HG03103 (cell line): ENCODE measurements at regions not wholly inside any gene's neighbourhood (a gene's known extent, or its start where the extent isn't known, plus 50 kb on each side); places are given as distances from the start of the nearest gene placed in this dataset.
"Not testable (repeated sequence)": the region's sequence is repeated elsewhere in the genome, so short reads cannot be mapped to it uniquely, and the experiment has no call there.

Source experiments
- ATAC-seq: cut with Tn5 transposase; IDR thresholded peaks from one replicate; pipeline ENCODE4 v1.9.1; 2021; ENCODE audit warnings: low read depth; ENCODE audit not compliant: unreplicated experiment

- ATAC-seq: not testable (repeated sequence)
These were observed 160.8 kb upstream of the CCZ1B start for GRCh38 chr7:6986892-6987291.

GRCh38 chr7:6988608-6989007 is 162.5 kb upstream of the CCZ1B start:
- ATAC-seq: not testable (repeated sequence)

- not testable (repeated sequence) for ATAC-seq
These were observed 163.9 kb upstream of the CCZ1B start for GRCh38 chr7:6989968-6990367.

GRCh38 chr7:6990426-6991152 is 164.5 kb upstream of the CCZ1B start:
- not testable (repeated sequence) for ATAC-seq

GRCh38 chr7:6991169-6991611 is 165.1 kb upstream of the CCZ1B start:
- not testable (repeated sequence) for ATAC-seq

- not testable (repeated sequence) for ATAC-seq
These were observed 165.6 kb upstream of the CCZ1B start for GRCh38 chr7:6991686-6992085.

- not testable (repeated sequence) for ATAC-seq
These were observed 166.1 kb upstream of the CCZ1B start for GRCh38 chr7:6992133-6992532.

- not testable (repeated sequence) for ATAC-seq
These were observed 169.0 kb upstream of the CCZ1B start for GRCh38 chr7:6995026-6995425.

GRCh38 chr7:6995493-6996289 is 169.6 kb upstream of the CCZ1B start:
- ATAC-seq: not testable (repeated sequence)

- ATAC-seq: not testable (repeated sequence)
These were observed 173.1 kb upstream of the CCZ1B start for GRCh38 chr7:6999067-6999666.

- ATAC-seq: no peak
These were observed 176.5 kb upstream of the CCZ1B start for GRCh38 chr7:7002418-7003062.

GRCh38 chr7:7005303-7005702 is 177.0 kb upstream of the C1GALT1 start:
- no peak for ATAC-seq

GRCh38 chr7:7005949-7006348 is 176.4 kb upstream of the C1GALT1 start:
- ATAC-seq: not testable (repeated sequence)

- ATAC-seq: not testable (repeated sequence)
These were observed 171.1 kb upstream of the C1GALT1 start for GRCh38 chr7:7011241-7011640.

GRCh38 chr7:7011751-7012150 is 170.6 kb upstream of the C1GALT1 start:
- ATAC-seq: not testable (repeated sequence)

- ATAC-seq: no peak
These were observed 167.3 kb upstream of the C1GALT1 start for GRCh38 chr7:7014827-7015595.

- ATAC-seq: no peak
These were observed 164.6 kb upstream of the C1GALT1 start for GRCh38 chr7:7017707-7018280.

- ATAC-seq: no peak
These were observed 164.1 kb upstream of the C1GALT1 start for GRCh38 chr7:7018290-7018689.

GRCh38 chr7:7032221-7032620 is 150.1 kb upstream of the C1GALT1 start:
- no peak for ATAC-seq

- no peak for ATAC-seq
These were observed 146.5 kb upstream of the C1GALT1 start for GRCh38 chr7:7035851-7036250.
